ENCODE measurements at regions not wholly inside any gene's neighbourhood (a gene's known extent, or its start where the extent isn't known, plus 50 kb on each side); places are given as distances from the start of the nearest gene placed in this dataset.

GRCh38 chr4:59655996-59656395 lies 1544.1 kb upstream of the ADGRL3 start:
- no peaks in the 10 kb centered on the region for H3K4me1 Mint-ChIP-seq
- Histone ChIP-seq H3K27me3 (ENCODE audit: insufficient read depth, low read length) (no peaks in the 10 kb centered on the region), H4K91ac (ENCODE audit: insufficient read length, low read depth, low read length) (no peak overlapping the region), H2BK20ac (ENCODE audit: low read depth, low read length, poor library complexity, severe bottlenecking) (no peak overlapping the region), H3K4me2 (ENCODE audit: insufficient read depth, insufficient read length, low read length) (no peak overlapping the region), H2BK5ac (ENCODE audit: insufficient read length, low read length) (no peak overlapping the region), H3K9ac (ENCODE audit: extremely low read depth, insufficient read length, low read length) (no peak overlapping the region), H3K4ac (ENCODE audit: low read depth, low read length) (no peak overlapping the region), H3K79me1 (ENCODE audit: insufficient read depth, low read depth, low read length, poor library complexity, severe bottlenecking) (no peaks in the 10 kb centered on the region), H3K14ac (ENCODE audit: insufficient read depth, low read length) (no peak overlapping the region), H3K23me2 (ENCODE audit: insufficient read length, low read depth, low read length, poor library complexity, severe bottlenecking) (no peaks in the 10 kb centered on the region), H3K79me2 (ENCODE audit: insufficient read depth, low read length) (no peaks in the 10 kb centered on the region), H3K18ac (ENCODE audit: insufficient read length, low read depth, low read length) (no peak overlapping the region), H3K23ac (ENCODE audit: insufficient read length, low read depth, low read length) (no peak overlapping the region), H3K4me1 (ENCODE audit: insufficient read depth, low read length) (no peaks in the 10 kb centered on the region), H3K27ac (ENCODE audit: insufficient read length, low read depth, low read length) (no peak overlapping the region), H4K5ac (ENCODE audit: insufficient read length, low read depth, low read length) (no peak overlapping the region), H2BK12ac (ENCODE audit: insufficient read length, low read depth, low read length) (no peak overlapping the region), H4K8ac (replicated peaks; ENCODE audit: insufficient read length, low read depth, low read length) (no peak overlapping the region), H3K56ac (ENCODE audit: insufficient read length, low read depth, low read length) (no peak overlapping the region), H2BK15ac (ENCODE audit: low read depth, low read length) (no peak overlapping the region), H4K20me1 (ENCODE audit: control insufficient read depth, insufficient read depth, insufficient read length) (no peaks in the 10 kb centered on the region), H2AFZ (ENCODE audit: low read length) (no peak overlapping the region), H2BK120ac (ENCODE audit: low read depth, low read length, poor library complexity, severe bottlenecking) (no peak overlapping the region), H3T11ph (ENCODE audit: low read length) (no peak overlapping the region), H3K9me3 (ENCODE audit: control insufficient read depth, low read depth, low read length) (no peaks in the 10 kb centered on the region), H2AK5ac (ENCODE audit: insufficient read length, low read length) (no peak overlapping the region)
- peaks cover 1 to 15% (median 5%) of the 10 kb centered on the region in 3 experiments; a peak in 6 of 7 replicates for H3K36me3 Mint-ChIP-seq (ENCODE audit: insufficient read depth in 1 of 3, low read depth in 3 of 3)
- H3K27me3 Mint-ChIP-seq (ENCODE audit: low read depth), result no peaks in the 10 kb centered on the region
- peak; percentile 29 for DNase-seq
- no peak overlapping the region for H3K27ac Mint-ChIP-seq
- H3K4me3 Mint-ChIP-seq, result no peak overlapping the region
- H3K9me3 Mint-ChIP-seq, result peaks cover 12 to 26% of the 10 kb centered on the region in 2 experiments; a peak in 4 of 5 replicates
- TF ChIP-seq CTCF (conservative IDR thresholded peaks at IDR 0.05), result no peak
- no CpG with 5 or more reads among the region's 4 CpGs for WGBS (ENCODE audit: extremely low coverage, insufficient read length, low lambda C conversion rate)

All from H9 (cell line).